GM18868 (cell line): ENCODE measurements at regions not wholly inside any gene's neighbourhood (a gene's known extent, or its start where the extent isn't known, plus 50 kb on each side); places are given as distances from the start of the nearest gene placed in this dataset.
"Not testable (repeated sequence)": the region's sequence is repeated elsewhere in the genome, so short reads cannot be mapped to it uniquely, and the experiment has no call there.

Experiments used
- ATAC-seq: cut with Tn5 transposase; IDR thresholded peaks from one replicate; pipeline ENCODE4 v1.9.1; 2021; ENCODE audit warnings: mild to moderate bottlenecking, moderate library complexity; ENCODE audit not compliant: unreplicated experiment

- no peak for ATAC-seq
Observed at GRCh38 chr3:56957522-56957921, 102.9 kb upstream of the SPATA12 start.

DNA sequence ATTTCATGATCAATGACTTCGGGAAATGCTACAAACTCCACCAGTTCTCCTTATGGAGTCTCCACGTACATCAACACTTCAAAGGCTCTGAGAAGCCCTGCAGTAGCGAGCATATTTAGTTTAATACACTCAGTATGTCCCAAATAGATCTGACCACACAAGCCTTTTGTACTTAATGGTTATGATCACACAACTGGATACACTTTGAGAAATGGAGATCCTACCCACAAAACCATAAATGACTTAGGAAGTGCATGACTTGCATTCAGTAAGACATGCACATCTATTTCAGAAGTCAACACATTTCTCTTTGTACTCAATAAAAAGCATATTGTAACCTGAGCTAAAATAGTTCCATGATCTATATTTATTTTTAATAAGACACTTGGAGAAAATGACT, 103.6 kb upstream of the SPATA12 start:
- ATAC-seq, result no peak

- ATAC-seq, result no peak
Observed at GRCh38 chr3:56955492-56956111, 104.9 kb upstream of the SPATA12 start.

DNA sequence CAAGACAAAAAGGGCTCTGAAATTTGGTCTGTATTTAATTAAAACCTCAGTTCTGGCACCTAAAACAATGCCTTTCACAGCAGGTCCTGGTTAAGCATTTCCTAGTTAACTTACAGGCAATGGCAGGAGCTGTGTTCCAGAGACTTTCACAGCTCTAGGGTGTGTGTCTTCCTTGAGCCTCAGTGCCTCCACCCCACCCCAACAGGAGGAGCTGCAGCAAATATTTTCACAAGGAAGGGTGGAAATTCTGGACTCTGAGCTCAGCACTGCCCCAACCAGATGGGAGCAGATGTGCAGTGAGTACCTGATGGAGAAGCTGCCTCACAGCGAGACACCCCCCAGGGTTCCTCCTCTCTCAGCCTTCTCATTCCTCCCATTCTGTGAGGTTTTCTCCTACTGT, 106.3 kb upstream of the SPATA12 start:
- ATAC-seq, result no peak

DNA sequence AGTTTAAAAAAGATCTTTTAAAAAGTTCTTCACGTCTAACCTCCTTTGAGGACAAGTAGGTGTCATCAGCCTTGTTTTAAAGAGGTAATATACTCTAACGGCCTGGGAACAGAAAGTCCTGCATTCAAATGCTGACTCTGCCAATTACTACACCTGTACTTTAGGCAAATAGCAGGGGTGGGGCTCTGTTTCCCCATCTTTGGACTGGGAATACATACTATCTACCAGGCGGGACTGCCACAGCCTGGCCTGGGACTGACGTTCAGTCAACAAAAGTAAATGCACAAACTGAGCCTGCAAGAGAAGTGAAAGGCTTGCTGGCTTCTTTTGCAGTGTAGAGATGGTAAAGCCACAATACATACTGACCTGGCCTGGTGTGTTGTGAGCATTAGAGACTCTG, 107.6 kb upstream of the SPATA12 start:
- ATAC-seq, result no peak

- ATAC-seq, result no peak
Observed at GRCh38 chr3:56952061-56952460, 108.4 kb upstream of the SPATA12 start.

GRCh38 chr3:56951366-56951765, 109.1 kb upstream of the SPATA12 start:
- ATAC-seq, result no peak

- not testable (repeated sequence) for ATAC-seq
Observed at GRCh38 chr3:56945378-56945777, 115.1 kb upstream of the SPATA12 start.

DNA sequence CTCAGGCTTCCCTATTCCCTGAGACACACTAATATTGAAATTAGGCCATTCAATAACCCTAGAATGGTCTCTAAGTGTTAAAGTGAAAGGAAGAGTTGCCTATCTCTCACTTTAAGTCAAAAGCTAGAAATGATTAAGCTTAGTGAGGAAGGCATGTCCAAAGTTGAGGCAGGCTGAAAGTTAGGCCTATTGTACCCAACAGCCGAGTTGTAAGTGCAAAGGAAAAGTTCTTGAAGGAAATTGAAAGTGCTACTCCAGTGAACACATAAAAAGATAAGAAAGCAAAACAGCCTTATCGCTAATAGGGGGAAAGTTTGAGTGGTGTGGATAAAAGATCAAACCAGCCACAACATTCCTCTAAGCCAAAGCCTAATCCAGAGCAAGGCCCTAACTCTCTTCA, 117.9 kb upstream of the SPATA12 start:
- no peak for ATAC-seq

GRCh38 chr3:56940976-56941375, 119.5 kb upstream of the SPATA12 start:
- no peak for ATAC-seq

DNA sequence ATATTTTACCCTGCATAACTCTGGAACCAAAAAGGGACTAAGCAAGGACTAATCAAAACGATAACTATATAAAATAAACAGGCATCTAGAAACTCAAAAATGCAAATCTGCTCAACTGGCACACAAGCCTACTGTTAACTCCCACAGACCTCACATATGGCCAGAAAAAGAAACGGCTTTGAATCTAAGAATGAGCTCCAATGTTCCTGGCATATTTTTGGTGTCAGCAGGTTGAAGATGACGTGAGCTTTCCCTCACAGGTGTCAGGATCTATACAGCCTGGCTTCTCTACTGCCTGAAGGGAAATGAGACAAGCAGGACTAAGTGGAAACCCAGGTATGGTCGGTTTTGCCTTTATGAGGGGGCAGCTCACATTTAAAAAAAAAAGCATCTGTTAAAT, 120.1 kb upstream of the SPATA12 start:
- ATAC-seq, result no peak

- ATAC-seq, result no peak
Observed at GRCh38 chr3:56939834-56940233, 120.6 kb upstream of the SPATA12 start.

GRCh38 chr3:56938530-56938929, 121.9 kb upstream of the SPATA12 start:
- ATAC-seq, result no peak

GRCh38 chr3:56937580-56937979, 122.9 kb upstream of the SPATA12 start:
- no peak for ATAC-seq

DNA sequence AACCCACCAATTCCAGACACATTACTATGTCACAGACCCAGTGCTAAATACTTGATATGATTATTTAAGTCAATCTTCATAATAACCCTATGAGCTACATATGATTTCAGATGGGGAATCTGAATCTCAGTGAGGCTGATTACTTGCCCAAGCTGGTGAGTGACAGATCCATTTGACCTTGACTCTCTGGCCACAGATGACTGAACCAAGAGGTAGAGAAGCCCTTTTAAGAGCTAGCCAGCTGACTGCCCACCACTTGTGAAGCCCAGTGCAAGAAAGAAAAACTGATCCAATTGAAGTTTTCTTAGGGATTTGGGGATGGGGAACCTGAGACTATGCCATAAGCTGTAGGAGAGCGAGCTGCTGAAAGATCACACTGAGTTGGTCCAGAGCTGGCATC, 124.7 kb upstream of the SPATA12 start:
- no peak for ATAC-seq

DNA sequence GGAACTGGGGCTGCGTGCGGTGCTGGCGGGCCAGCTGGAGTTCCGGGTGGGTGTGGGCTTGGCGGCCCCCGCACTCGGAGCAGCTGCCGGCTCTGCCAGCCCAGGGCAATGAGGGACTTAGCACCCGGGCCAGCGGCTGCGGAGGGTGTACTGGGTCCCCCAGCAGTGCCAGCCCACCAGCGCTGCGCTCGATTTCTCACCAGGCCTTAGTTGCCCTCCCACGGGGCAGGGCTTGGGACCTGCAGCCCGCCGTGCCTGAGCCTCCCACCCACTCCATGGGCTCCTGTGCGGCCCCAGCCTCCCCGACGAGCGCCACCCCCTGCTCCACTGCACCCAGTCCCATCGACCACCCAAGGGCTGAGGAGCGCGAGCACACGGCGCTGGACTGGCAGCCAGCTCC, 126.0 kb upstream of the SPATA12 start:
- ATAC-seq, result not testable (repeated sequence)

GRCh38 chr3:56933803-56934202, 126.7 kb upstream of the SPATA12 start:
- ATAC-seq, result no peak

DNA sequence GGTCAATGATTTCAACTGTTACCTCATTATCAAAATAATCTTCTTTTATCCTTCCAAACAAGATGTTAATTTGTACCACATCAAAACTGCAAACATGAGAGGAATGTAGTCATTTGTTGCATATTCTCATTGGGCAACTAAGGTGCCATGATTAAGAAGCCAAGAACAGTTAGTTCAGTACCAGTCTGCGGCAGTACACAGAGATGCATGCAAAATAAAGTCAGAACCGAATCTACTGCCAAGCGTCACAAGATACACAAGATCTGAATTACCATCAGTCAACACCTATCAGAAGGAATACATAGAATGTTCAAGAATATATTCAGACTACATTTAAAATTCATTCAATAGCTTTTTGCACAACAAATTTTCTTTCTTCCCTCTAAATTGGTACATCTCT, 127.6 kb upstream of the SPATA12 start:
- ATAC-seq, result no peak

- no peak for ATAC-seq
Observed at GRCh38 chr3:56931836-56932235, 128.6 kb upstream of the SPATA12 start.

DNA sequence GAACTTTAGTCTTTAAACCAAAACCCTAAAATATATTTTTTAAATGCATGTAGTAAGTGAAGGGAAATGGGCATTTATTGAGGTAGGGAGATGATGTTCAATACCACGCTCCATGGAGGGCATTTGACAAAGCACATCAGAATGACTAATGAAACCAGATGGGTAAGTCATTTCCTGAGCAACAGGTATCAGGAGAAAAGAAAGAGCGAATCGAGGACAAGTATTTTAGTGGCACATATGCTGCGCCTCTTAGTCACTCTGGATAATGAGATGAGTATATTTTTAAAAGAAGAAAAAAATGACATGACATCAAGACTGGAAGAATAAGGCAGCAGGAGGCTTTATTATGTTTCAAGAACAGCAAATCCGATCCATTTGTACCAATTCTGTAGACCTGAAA, 129.0 kb upstream of the ARHGEF3 start:
- ATAC-seq, result no peak

GRCh38 chr3:56929809-56930615, 128.3 kb upstream of the ARHGEF3 start:
- no peak for ATAC-seq

DNA sequence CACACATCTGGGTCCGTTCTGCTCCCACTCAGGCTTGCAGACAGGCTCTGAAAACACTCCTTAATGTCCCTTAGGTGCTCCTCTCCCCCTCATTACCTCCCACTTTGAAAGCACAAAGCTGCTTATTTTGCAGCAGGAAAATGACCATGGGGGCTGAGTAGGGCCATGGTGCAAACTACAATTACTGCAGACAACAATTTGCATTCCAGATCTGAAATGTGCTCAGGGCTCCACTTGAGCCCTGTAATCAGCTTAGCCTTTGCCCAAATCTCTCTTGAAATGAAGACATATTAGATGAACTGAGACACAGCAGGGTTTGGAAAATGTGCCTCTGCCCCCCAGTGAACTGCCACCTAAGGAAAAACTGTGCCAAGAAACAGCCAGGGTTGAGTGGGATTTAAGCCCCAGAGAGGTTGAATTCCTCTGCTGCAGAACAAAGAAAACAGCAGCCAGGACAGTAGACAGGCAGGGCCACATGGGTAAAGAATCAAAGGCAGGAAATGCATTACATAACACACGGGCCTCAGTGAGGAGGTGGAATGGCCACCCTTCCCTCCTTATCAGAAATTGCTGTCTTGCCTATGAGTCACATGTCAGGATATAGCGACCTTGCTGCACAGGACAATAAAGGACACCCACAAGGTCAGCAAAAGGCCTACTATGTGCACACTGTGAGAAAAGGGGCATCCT, 126.8 kb upstream of the ARHGEF3 start:
- no peak for ATAC-seq
